ENCODE measurements at regions not wholly inside any gene's neighbourhood (a gene's known extent, or its start where the extent isn't known, plus 50 kb on each side); places are given as distances from the start of the nearest gene placed in this dataset.

DNA sequence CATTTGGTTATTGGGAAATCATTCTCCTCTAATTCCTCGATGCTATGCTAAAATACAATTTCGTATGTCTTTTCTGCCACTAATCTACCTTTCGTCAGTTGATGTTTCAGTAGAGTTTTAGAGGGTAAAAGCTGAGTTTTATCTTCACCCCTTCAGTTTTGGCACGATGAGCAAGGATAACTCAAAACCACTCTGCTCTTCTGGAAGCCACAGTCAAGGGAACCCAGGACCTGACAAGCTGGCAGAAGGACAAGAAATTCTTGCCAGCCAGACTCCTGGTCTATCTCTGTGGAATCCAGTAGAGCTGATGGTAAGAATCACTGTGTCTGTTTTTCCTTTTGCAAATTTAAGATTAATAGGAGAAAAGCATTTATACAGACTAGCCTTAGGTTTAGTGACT is 414.4 kb upstream of the LRRC3B start:
- ChIA-PET CTCF (ENCODE audit: low intra/inter-chr PET ratio) (no interaction called here), POLR2A (no interaction called here)
- Histone ChIP-seq H3K36me3 (ENCODE audit: control insufficient read depth, insufficient read depth, low read length) (no peaks in the 10 kb centered on the region), H3K27ac (ENCODE audit: extremely low read depth, low read depth, low read length) (no peak overlapping the region), H3K27me3 (ENCODE audit: control insufficient read depth in 2 of 2, insufficient read depth in 2 of 2, low read length in 2 of 2) (no peaks in the 10 kb centered on the region), H3K9me1 (ENCODE audit: control insufficient read depth, insufficient read depth, low read length) (no peaks in the 10 kb centered on the region), H3K4me1 (replicated peaks in 1 of 2; ENCODE audit: control insufficient read depth in 2 of 2, insufficient read depth in 2 of 2, low read length in 2 of 2) (no peaks in the 10 kb centered on the region), H2AFZ (ENCODE audit: low read depth, low read length) (no peak overlapping the region), H3K4me2 (ENCODE audit: insufficient read depth, low read length) (no peak overlapping the region), H3K9ac (ENCODE audit: insufficient read depth in 1 of 2, low read depth in 2 of 2, low read length in 2 of 2) (no peak overlapping the region), H3K9me3 (replicated peaks; ENCODE audit: control insufficient read depth, insufficient read depth, low read depth, low read length) (no peaks in the 10 kb centered on the region), H3K4me3 (no peak overlapping the region), H4K20me1 (replicated peaks; ENCODE audit: control insufficient read depth, insufficient read depth, low read length) (no peaks in the 10 kb centered on the region), H3K79me2 (ENCODE audit: control insufficient read depth, insufficient read depth, low read length) (no peaks in the 10 kb centered on the region)
- TF ChIP-seq SMARCE1 (IDR thresholded peaks at IDR 0.05) = no peak
- no peak for TF ChIP-seq ZC3H8 (IDR thresholded peaks at IDR 0.05)
- TF ChIP-seq CTBP1 (IDR thresholded peaks at IDR 0.05; ENCODE audit: borderline replicate concordance) = no peak
- TF ChIP-seq ZNF75A (CRISPR knock-in tag; IDR thresholded peaks at IDR 0.05) = no peak
- TF ChIP-seq, protein P1, sequence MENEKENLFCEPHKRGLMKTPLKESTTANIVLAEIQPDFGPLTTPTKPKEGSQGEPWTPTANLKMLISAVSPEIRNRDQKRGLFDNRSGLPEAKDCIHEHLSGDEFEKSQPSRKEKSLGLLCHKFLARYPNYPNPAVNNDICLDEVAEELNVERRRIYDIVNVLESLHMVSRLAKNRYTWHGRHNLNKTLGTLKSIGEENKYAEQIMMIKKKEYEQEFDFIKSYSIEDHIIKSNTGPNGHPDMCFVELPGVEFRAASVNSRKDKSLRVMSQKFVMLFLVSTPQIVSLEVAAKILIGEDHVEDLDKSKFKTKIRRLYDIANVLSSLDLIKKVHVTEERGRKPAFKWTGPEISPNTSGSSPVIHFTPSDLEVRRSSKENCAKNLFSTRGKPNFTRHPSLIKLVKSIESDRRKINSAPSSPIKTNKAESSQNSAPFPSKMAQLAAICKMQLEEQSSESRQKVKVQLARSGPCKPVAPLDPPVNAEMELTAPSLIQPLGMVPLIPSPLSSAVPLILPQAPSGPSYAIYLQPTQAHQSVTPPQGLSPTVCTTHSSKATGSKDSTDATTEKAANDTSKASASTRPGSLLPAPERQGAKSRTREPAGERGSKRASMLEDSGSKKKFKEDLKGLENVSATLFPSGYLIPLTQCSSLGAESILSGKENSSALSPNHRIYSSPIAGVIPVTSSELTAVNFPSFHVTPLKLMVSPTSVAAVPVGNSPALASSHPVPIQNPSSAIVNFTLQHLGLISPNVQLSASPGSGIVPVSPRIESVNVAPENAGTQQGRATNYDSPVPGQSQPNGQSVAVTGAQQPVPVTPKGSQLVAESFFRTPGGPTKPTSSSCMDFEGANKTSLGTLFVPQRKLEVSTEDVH (IDR thresholded peaks at IDR 0.05; ENCODE audit: low read depth, partially characterized antibody) = no peak
- TF ChIP-seq ZNF408 (CRISPR knock-in tag; IDR thresholded peaks at IDR 0.05; ENCODE audit: low read depth) = no peak
- TF ChIP-seq RBM17 (IDR thresholded peaks at IDR 0.05; ENCODE audit: borderline replicate concordance, low read depth, low read length) = no peak
- TF ChIP-seq ATF7 (IDR thresholded peaks at IDR 0.05) = no peak
- no peak for TF ChIP-seq FOSL1 (tag; conservative IDR thresholded peaks at IDR 0.05)
- TF ChIP-seq ERF (CRISPR knock-in tag; IDR thresholded peaks at IDR 0.05) = no peak
- no peak for TF ChIP-seq HDAC6 (IDR thresholded peaks at IDR 0.05; ENCODE audit: low read depth, low read length)
- no peak for TF ChIP-seq FOXM1 (IDR thresholded peaks at IDR 0.05; ENCODE audit: low read depth)
- no peak for TF ChIP-seq FOXM1 (CRISPR knock-in tag; IDR thresholded peaks at IDR 0.05; ENCODE audit: low read depth)
- TF ChIP-seq NCOA1 (IDR thresholded peaks at IDR 0.05; ENCODE audit: low read depth) = no peak
- TF ChIP-seq CBFA2T3 (IDR thresholded peaks at IDR 0.05) = no peak
- TF ChIP-seq BHLHE40 (IDR thresholded peaks at IDR 0.05; ENCODE audit: low read length) = no peak
- no peak for TF ChIP-seq XRCC3 (IDR thresholded peaks at IDR 0.05)
- TF ChIP-seq, protein P2, sequence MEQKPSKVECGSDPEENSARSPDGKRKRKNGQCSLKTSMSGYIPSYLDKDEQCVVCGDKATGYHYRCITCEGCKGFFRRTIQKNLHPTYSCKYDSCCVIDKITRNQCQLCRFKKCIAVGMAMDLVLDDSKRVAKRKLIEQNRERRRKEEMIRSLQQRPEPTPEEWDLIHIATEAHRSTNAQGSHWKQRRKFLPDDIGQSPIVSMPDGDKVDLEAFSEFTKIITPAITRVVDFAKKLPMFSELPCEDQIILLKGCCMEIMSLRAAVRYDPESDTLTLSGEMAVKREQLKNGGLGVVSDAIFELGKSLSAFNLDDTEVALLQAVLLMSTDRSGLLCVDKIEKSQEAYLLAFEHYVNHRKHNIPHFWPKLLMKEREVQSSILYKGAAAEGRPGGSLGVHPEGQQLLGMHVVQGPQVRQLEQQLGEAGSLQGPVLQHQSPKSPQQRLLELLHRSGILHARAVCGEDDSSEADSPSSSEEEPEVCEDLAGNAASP (IDR thresholded peaks at IDR 0.05) = no peak
- 1% methylated on average over 4 of the region's 4 CpGs for WGBS (ENCODE audit: insufficient coverage, low coverage, missing lambda C conversion rate)
- intact Hi-C loops (cut with micrococcal nuclease) (no loop called here), in situ Hi-C loops (cut with MboI) (no loop called here)
- BruUV-seq (replicated peaks) = no TSS peak
- DNase-seq (ENCODE audit: extremely low read depth in 1 of 4, low spot score in 3 of 4) (no peak), ATAC-seq (no peak), FAIRE-seq (no peak)

All from K562 (cell line).